Naive thymus-derived CD8-positive, alpha-beta T cell (primary cell): ENCODE measurements at regions not wholly inside any gene's neighbourhood (a gene's known extent, or its start where the extent isn't known, plus 50 kb on each side); places are given as distances from the start of the nearest gene placed in this dataset.
"Not testable (repeated sequence)": the region's sequence is repeated elsewhere in the genome, so short reads cannot be mapped to it uniquely, and the experiment has no call there.

Experiments used
- ATAC-seq, 2 donors: fragments of 150-1000 bp; cut with Tn5 transposase in 1 of 2; sonication (Bioruptor Pico), chemical (Tn5 transposase) in 1 of 2; 1 replicate in 1 of 2; 2 replicates in 1 of 2; pipeline ENCODE4 v1.10.0; 2021; ENCODE audit warnings: mild to moderate bottlenecking in 2 of 2, moderate library complexity in 2 of 2
- POLR2A ChIA-PET: fragments of 350-600 bp; sonication (Branson Sonifier 250); formaldehyde crosslinking; loops from one replicate; lab custom pipeline; 2021; ENCODE audit warnings: antibody characterized with exemption; lab: Charles Lee
- DNase-seq, 10 donors: peaks; one replicate each; pipeline versions ENCODE4 v3.0.0 to v3.0.0-alpha.2; 2020 to 2022
- H3K27ac Mint-ChIP-seq, 10 donors: one replicate each; pipeline ENCODE4 v1.8.0; 2020 to 2022; ENCODE audit warnings: mild to moderate bottlenecking in 10 of 10, mixed read lengths in 10 of 10, moderate library complexity in 4 of 10, inconsistent platforms in 1 of 10
- H3K27me3 Mint-ChIP-seq, 5 donors: one replicate each; pipeline ENCODE4 v1.8.0; 2021 to 2022; ENCODE audit warnings: mixed read lengths in 5 of 5
- H3K36me3 Mint-ChIP-seq, 3 donors: one replicate each; pipeline ENCODE4 v1.8.0; 2020 to 2022; ENCODE audit warnings: mixed read lengths in 3 of 3, mild to moderate bottlenecking in 2 of 3, inconsistent platforms in 1 of 3
- H3K4me1 Mint-ChIP-seq, 4 donors: one replicate each; pipeline ENCODE4 v1.8.0; 2021 to 2022; ENCODE audit warnings: mixed read lengths in 4 of 4
- H3K4me3 Mint-ChIP-seq, 10 donors: one replicate each; pipeline ENCODE4 v1.8.0; 2020 to 2022; ENCODE audit warnings: mild to moderate bottlenecking in 10 of 10, mixed read lengths in 10 of 10, moderate library complexity in 6 of 10, inconsistent platforms in 1 of 10
- H3K9me3 Mint-ChIP-seq, 9 donors: one replicate each; pipeline ENCODE4 v1.8.0; 2020 to 2022; ENCODE audit warnings: mixed read lengths in 9 of 9, mild to moderate bottlenecking in 3 of 9, inconsistent platforms in 1 of 9, moderate library complexity in 1 of 9

GRCh38 chrX:104360774-104361173 is 106.0 kb upstream of the ESX1 start:
- H3K9me3 Mint-ChIP-seq: peaks cover 0 to 15% (median 2%) of the 10 kb centered on the region in 9 donors
- H3K4me3 Mint-ChIP-seq, H3K36me3 Mint-ChIP-seq, ATAC-seq, H3K27ac Mint-ChIP-seq, H3K4me1 Mint-ChIP-seq, POLR2A ChIA-PET, DNase-seq, H3K27me3 Mint-ChIP-seq: not testable (repeated sequence)

- H3K36me3 Mint-ChIP-seq: peaks cover 0 to 5% (median 0%) of the 10 kb centered on the region in 3 donors
- ATAC-seq (no peak), DNase-seq (no peak)
- no peak overlapping the region for H3K27ac Mint-ChIP-seq
- POLR2A ChIA-PET: no interaction called here
- no peaks in the 10 kb centered on the region for H3K4me1 Mint-ChIP-seq
- peaks cover 0 to 15% (median 0%) of the 10 kb centered on the region in 9 donors for H3K9me3 Mint-ChIP-seq
- H3K27me3 Mint-ChIP-seq: peaks cover 0 to 4% (median 0%) of the 10 kb centered on the region in 5 donors
- no peak overlapping the region for H3K4me3 Mint-ChIP-seq
Measured at GRCh38 chrX:104359124-104359523, 104.4 kb upstream of the ESX1 start.

DNA sequence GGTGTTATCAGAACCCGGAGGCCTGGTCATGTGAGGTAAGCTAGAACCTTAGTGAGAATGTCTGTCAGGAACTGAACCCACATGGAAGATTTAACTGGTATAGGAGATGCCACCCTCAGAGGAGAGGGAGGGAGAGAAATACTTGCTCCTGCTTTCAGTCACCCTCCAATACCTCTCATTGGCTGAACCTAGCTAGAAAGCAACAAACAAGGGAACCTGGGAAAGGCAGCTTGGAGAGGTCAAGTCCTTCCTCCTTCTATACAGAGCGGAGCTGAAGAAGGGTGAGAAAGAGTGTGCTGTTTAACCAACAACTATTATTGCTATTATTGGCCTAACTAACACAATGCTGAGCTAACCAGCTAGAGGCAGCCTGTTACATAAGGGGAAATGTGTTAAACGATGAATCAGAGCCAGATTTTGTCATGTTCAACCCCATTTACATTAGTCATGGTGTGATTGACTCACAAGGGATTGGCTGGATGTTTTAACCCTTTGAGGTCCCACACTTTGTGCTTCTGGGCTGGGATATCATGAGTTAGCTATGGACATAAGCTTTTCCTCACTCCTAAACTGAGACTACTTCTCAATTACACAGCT is 96.5 kb upstream of the ESX1 start:
- POLR2A ChIA-PET: no interaction called here
- no peak overlapping the region for H3K27ac Mint-ChIP-seq
- ATAC-seq: no peak

GRCh38 chrX:104347860-104348259 is 93.1 kb upstream of the ESX1 start:
- Mint-ChIP-seq H3K4me1 (peaks cover 0 to 6% (median 4%) of the 10 kb centered on the region in 4 donors), H3K9me3 (no peaks in the 10 kb centered on the region), H3K4me3 (no peak overlapping the region), H3K36me3 (no peaks in the 10 kb centered on the region), H3K27ac (no peak overlapping the region), H3K27me3 (peaks cover 3 to 6% (median 4%) of the 10 kb centered on the region in 5 donors)
- DNase-seq (no peak), ATAC-seq (no peak)
- POLR2A ChIA-PET: no interaction called here

More for the DNA sequence above, 96.5 kb upstream of the ESX1 start:
- no peak overlapping the region for H3K4me3 Mint-ChIP-seq
- no peaks in the 10 kb centered on the region for H3K9me3 Mint-ChIP-seq
- peaks cover 0 to 3% (median 0%) of the 10 kb centered on the region in 4 donors for H3K4me1 Mint-ChIP-seq
- H3K27me3 Mint-ChIP-seq: peaks cover 3 to 11% (median 6%) of the 10 kb centered on the region in 5 donors
- H3K36me3 Mint-ChIP-seq: no peaks in the 10 kb centered on the region
- no peak for DNase-seq

DNA sequence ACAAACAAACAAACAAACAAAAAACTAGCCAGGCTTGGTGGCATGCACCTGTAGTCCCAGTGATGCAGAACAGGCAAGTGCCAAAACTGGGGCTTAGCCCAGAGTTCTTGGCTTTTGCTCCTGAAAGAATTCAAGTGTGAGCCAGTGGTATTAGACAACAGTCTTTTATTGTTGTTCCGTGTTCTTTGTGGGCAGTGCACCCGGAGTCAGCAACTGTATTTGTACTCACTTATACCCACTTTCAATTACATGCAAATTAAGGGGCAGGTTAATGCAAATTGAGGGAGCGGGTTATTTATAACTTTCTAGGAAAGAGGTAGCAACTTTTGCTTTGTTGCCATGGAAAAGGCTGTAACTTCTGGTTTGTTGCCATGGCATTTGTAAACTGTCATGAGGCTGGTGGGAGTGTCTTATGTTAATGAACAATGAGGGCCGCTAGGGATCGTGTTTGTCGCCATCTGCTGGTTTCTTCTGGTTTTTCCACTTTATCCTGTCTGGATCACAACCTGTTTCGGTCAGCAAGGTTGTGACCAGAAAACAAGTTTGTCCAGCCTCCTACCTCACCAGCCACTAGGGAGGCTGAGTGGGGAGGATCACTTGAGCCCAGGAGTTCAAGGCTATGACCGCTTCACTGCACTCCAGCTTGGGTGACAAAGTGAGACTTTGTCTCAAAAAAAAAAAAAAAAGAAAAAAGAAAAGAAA is 88.8 kb upstream of the ESX1 start:
- peak in 1 of 2 donors; percentile 38 for ATAC-seq
- DNase-seq: peak in 6 of 10 donors; percentile 0 to 38 (median 16)
- H3K4me3 Mint-ChIP-seq: no peak overlapping the region
- peaks cover 0 to 6% (median 3%) of the 10 kb centered on the region in 4 donors for H3K4me1 Mint-ChIP-seq
- no peaks in the 10 kb centered on the region for H3K9me3 Mint-ChIP-seq
- peak overlapping the region in 2 of 10 donors; percentile 0 to 52 for H3K27ac Mint-ChIP-seq
- H3K36me3 Mint-ChIP-seq: no peaks in the 10 kb centered on the region
- POLR2A ChIA-PET: no interaction called here
- peaks cover 2 to 10% (median 6%) of the 10 kb centered on the region in 5 donors for H3K27me3 Mint-ChIP-seq

GRCh38 chrX:104342065-104342464 is 87.3 kb upstream of the ESX1 start:
- no peak overlapping the region for H3K4me3 Mint-ChIP-seq
- H3K36me3 Mint-ChIP-seq: no peaks in the 10 kb centered on the region
- DNase-seq (no peak), ATAC-seq (no peak)
- peaks cover 0 to 10% (median 4%) of the 10 kb centered on the region in 5 donors for H3K27me3 Mint-ChIP-seq
- POLR2A ChIA-PET: no interaction called here
- H3K27ac Mint-ChIP-seq: no peak overlapping the region
- no peaks in the 10 kb centered on the region for H3K9me3 Mint-ChIP-seq
- peaks cover 0 to 6% (median 2%) of the 10 kb centered on the region in 4 donors for H3K4me1 Mint-ChIP-seq

- Mint-ChIP-seq H3K9me3 (no peaks in the 10 kb centered on the region), H3K4me3 (no peak overlapping the region), H3K27ac (no peak overlapping the region), H3K4me1 (no peaks in the 10 kb centered on the region), H3K27me3 (peaks cover 0 to 9% (median 4%) of the 10 kb centered on the region in 5 donors), H3K36me3 (no peaks in the 10 kb centered on the region)
- ATAC-seq (no peak), DNase-seq (no peak)
- POLR2A ChIA-PET: no interaction called here
Measured at GRCh38 chrX:104335756-104336155, 81.0 kb upstream of the ESX1 start.

DNA sequence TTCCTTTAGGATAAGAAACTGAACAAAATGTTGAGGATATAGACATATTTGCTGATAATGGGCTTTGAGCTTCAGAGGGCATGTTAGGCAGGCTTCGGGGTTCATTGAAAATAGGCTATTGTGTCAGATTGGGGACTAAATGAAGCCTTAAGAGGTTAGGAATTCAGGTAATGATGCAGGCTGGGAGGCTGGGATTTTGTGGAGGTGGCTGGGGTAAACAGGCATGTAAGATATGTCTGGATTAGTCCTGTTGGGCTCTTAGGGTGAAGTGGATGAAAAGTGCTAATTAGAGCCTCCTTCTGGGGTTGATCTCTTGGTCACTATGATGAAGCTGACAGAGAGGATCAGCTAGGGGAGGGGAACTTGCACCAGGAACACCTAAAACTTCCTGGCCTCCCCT is 80.2 kb upstream of the ESX1 start:
- H3K27me3 Mint-ChIP-seq: peaks cover 0 to 9% (median 4%) of the 10 kb centered on the region in 5 donors
- H3K9me3 Mint-ChIP-seq: no peaks in the 10 kb centered on the region
- POLR2A ChIA-PET: no interaction called here
- ATAC-seq (no peak), DNase-seq (no peak)
- H3K4me1 Mint-ChIP-seq: no peaks in the 10 kb centered on the region
- no peaks in the 10 kb centered on the region for H3K36me3 Mint-ChIP-seq
- H3K4me3 Mint-ChIP-seq: no peak overlapping the region
- H3K27ac Mint-ChIP-seq: no peak overlapping the region

- ATAC-seq: no peak
- POLR2A ChIA-PET: no interaction called here
- no peaks in the 10 kb centered on the region for H3K4me1 Mint-ChIP-seq
- no peak overlapping the region for H3K27ac Mint-ChIP-seq
- no peaks in the 10 kb centered on the region for H3K9me3 Mint-ChIP-seq
- no peak overlapping the region for H3K4me3 Mint-ChIP-seq
- peaks cover 0 to 4% (median 0%) of the 10 kb centered on the region in 3 donors for H3K36me3 Mint-ChIP-seq
- no peak for DNase-seq
- peaks cover 0 to 2% (median 0%) of the 10 kb centered on the region in 5 donors for H3K27me3 Mint-ChIP-seq
Measured at GRCh38 chrX:104330966-104331365, 76.2 kb upstream of the ESX1 start.

DNA sequence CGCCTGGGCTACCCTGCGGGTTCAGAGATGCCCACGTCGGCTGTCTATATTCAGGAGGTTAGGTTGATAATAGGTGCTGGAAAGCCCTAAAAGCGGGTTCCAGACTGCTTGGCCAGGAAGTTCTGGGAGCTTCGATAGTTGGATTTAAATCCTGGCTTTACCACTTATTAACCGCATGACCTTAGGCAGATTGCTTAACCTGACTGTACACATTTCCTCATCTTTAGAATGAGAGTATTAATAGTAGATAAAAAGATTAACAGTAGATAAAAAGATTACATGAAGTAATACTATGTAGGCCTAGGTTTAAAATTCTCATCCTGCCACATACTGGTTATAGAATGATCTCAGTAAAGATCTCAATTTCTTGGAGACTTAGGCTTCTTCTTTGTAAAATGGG is 75.0 kb upstream of the ESX1 start:
- POLR2A ChIA-PET: no interaction called here
- ATAC-seq: no peak
- no peaks in the 10 kb centered on the region for H3K4me1 Mint-ChIP-seq
- peaks cover 0 to 5% (median 2%) of the 10 kb centered on the region in 5 donors for H3K27me3 Mint-ChIP-seq
- H3K27ac Mint-ChIP-seq: no peak overlapping the region
- H3K9me3 Mint-ChIP-seq: no peaks in the 10 kb centered on the region
- no peak for DNase-seq
- no peak overlapping the region for H3K4me3 Mint-ChIP-seq
- peaks cover 0 to 4% (median 0%) of the 10 kb centered on the region in 3 donors for H3K36me3 Mint-ChIP-seq

- H3K36me3 Mint-ChIP-seq: peaks cover 0 to 4% (median 0%) of the 10 kb centered on the region in 3 donors
- no peaks in the 10 kb centered on the region for H3K4me1 Mint-ChIP-seq
- no peak for ATAC-seq
- POLR2A ChIA-PET: no interaction called here
- H3K4me3 Mint-ChIP-seq: no peak overlapping the region
- peaks cover 0 to 2% (median 0%) of the 10 kb centered on the region in 9 donors for H3K9me3 Mint-ChIP-seq
- peaks cover 0 to 7% (median 5%) of the 10 kb centered on the region in 5 donors for H3K27me3 Mint-ChIP-seq
- no peak overlapping the region for H3K27ac Mint-ChIP-seq
- DNase-seq: no peak
Measured at GRCh38 chrX:104325213-104325585, 70.5 kb upstream of the ESX1 start.

- H3K36me3 Mint-ChIP-seq: peaks cover 0 to 4% (median 0%) of the 10 kb centered on the region in 3 donors
- no peak overlapping the region for H3K4me3 Mint-ChIP-seq
- DNase-seq (no peak), ATAC-seq (no peak)
- peaks cover 0 to 2% (median 0%) of the 10 kb centered on the region in 9 donors for H3K9me3 Mint-ChIP-seq
- H3K27ac Mint-ChIP-seq: no peak overlapping the region
- POLR2A ChIA-PET: no interaction called here
- no peaks in the 10 kb centered on the region for H3K4me1 Mint-ChIP-seq
- peaks cover 0 to 7% (median 5%) of the 10 kb centered on the region in 5 donors for H3K27me3 Mint-ChIP-seq
Measured at GRCh38 chrX:104324461-104325212, 69.9 kb upstream of the ESX1 start.

DNA sequence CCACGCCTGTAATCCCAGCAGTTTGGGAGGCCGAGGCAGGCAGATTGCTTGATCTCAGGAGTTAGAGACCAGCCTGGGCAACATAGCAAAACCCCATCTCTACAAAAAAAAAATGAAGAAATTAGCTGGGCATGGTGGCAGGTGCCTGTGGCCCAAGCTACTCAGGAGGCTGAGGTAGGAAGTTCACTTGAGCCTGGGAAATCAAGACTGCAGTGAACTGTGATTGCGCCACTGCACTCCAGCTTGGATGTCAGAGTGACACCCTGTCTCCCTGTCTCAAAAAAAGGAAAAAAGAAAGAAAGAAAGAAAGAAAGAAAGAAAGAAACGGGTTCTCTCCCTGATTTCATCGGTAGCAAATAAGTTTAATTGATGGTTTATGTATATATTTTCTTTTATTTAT is 64.6 kb upstream of the ESX1 start:
- no peaks in the 10 kb centered on the region for H3K36me3 Mint-ChIP-seq
- POLR2A ChIA-PET: no interaction called here
- peaks cover 0 to 2% (median 0%) of the 10 kb centered on the region in 9 donors for H3K9me3 Mint-ChIP-seq
- ATAC-seq (no peak), DNase-seq (no peak)
- H3K4me3 Mint-ChIP-seq: no peak overlapping the region
- H3K27ac Mint-ChIP-seq: no peak overlapping the region
- H3K4me1 Mint-ChIP-seq: no peaks in the 10 kb centered on the region
- H3K27me3 Mint-ChIP-seq: peaks cover 0 to 7% (median 3%) of the 10 kb centered on the region in 5 donors
